ENCODE measurements at regions not wholly inside any gene's neighbourhood (a gene's known extent, or its start where the extent isn't known, plus 50 kb on each side); places are given as distances from the start of the nearest gene placed in this dataset.

DNA sequence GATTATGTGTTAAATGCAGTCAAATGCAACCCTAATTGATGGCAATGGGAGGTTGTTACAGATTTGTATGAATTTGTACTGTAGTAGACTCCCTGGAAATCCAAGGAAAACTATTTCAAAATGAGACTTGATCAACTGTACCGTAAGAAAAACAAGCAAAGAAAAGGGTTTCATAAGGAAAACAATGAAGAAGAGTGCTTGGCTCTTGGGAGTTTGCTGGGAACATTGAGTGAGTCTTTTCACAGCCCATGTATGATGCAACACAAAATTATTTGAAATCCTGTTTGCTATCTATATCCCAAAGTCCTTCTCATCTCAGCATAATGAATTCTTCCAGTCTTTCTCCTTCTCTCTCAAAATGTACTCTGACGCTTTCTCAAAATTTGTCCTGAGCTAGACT, 67.0 kb upstream of the OSR1 start (continued):
- TF ChIP-seq, protein P1, sequence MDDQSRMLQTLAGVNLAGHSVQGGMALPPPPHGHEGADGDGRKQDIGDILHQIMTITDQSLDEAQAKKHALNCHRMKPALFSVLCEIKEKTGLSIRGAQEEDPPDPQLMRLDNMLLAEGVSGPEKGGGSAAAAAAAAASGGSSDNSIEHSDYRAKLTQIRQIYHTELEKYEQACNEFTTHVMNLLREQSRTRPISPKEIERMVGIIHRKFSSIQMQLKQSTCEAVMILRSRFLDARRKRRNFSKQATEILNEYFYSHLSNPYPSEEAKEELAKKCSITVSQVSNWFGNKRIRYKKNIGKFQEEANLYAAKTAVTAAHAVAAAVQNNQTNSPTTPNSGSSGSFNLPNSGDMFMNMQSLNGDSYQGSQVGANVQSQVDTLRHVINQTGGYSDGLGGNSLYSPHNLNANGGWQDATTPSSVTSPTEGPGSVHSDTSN (CRISPR knock-in tag; IDR thresholded peaks at IDR 0.05) = no peak
- TF ChIP-seq ZNF48 (tag by site-specific recombination; IDR thresholded peaks at IDR 0.05) (no peak), HOXD13 (CRISPR knock-in tag; IDR thresholded peaks at IDR 0.05; ENCODE audit: borderline replicate concordance) (no peak), ZNF623 (tag by site-specific recombination; IDR thresholded peaks at IDR 0.05) (no peak), ZNF558 (tag by site-specific recombination; IDR thresholded peaks at IDR 0.05) (no peak), ZBTB7A (tag by site-specific recombination; IDR thresholded peaks at IDR 0.05; ENCODE audit: low read depth) (no peak), KLF16 (tag by site-specific recombination; IDR thresholded peaks at IDR 0.05) (no peak), RBAK (tag by site-specific recombination; IDR thresholded peaks at IDR 0.05) (no peak), ZNF654 (tag by site-specific recombination; IDR thresholded peaks at IDR 0.05; ENCODE audit: low read depth) (no peak), ZNF670 (tag by site-specific recombination; IDR thresholded peaks at IDR 0.05; ENCODE audit: low read depth) (no peak)
- TF ChIP-seq, protein P2, sequence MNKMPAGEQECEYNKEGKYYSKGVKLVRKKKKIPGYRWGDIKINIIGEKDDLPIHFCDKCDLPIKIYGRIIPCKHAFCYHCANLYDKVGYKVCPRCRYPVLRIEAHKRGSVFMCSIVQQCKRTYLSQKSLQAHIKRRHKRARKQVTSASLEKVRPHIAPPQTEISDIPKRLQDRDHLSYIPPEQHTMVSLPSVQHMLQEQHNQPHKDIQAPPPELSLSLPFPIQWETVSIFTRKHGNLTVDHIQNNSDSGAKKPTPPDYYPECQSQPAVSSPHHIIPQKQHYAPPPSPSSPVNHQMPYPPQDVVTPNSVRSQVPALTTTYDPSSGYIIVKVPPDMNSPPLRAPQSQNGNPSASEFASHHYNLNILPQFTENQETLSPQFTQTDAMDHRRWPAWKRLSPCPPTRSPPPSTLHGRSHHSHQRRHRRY (tag by site-specific recombination; IDR thresholded peaks at IDR 0.05) = no peak
- TF ChIP-seq, protein P3, sequence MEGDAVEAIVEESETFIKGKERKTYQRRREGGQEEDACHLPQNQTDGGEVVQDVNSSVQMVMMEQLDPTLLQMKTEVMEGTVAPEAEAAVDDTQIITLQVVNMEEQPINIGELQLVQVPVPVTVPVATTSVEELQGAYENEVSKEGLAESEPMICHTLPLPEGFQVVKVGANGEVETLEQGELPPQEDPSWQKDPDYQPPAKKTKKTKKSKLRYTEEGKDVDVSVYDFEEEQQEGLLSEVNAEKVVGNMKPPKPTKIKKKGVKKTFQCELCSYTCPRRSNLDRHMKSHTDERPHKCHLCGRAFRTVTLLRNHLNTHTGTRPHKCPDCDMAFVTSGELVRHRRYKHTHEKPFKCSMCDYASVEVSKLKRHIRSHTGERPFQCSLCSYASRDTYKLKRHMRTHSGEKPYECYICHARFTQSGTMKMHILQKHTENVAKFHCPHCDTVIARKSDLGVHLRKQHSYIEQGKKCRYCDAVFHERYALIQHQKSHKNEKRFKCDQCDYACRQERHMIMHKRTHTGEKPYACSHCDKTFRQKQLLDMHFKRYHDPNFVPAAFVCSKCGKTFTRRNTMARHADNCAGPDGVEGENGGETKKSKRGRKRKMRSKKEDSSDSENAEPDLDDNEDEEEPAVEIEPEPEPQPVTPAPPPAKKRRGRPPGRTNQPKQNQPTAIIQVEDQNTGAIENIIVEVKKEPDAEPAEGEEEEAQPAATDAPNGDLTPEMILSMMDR (tag by site-specific recombination; IDR thresholded peaks at IDR 0.05) = no peak

DNA sequence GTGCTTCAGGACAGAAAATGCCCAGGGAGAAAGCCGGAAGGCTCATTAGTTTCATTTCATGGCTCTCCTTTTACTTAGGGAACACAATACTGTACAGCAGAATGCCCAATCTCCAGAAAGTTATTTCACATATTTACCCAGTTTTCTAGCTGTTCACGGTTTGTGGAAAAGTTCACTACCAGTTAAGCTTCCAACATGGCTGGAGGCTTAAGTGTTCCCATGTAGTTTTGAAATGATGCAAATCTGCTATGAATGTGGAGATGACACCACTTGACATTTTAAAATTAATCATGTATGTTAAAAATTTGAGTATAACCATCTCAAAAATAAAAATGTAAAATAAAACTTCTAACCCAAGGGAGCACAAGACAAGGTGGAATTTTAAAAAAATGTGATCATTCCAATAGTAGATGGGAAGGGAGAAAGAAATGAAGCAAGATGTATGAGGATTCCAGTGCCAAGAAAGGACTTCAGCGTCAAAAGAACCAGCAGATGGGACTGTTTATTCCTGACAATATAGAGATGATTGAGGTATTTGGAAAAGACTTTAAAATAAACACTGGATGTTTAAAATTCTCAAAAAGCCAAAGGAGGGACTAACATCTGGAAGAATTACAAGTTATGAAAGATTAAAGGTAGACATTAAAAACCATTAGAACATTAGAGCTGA, 60.9 kb upstream of the OSR1 start:
- no peak overlapping the region for H3K4me3 ChIP-seq (ENCODE audit: low read depth, low read length)
- H3K27ac ChIP-seq (ENCODE audit: extremely low read depth, low read depth, low read length) = no peak overlapping the region
- no peak for TF ChIP-seq WT1 (tag by site-specific recombination; IDR thresholded peaks at IDR 0.05)
- H3K4me1 ChIP-seq (ENCODE audit: control insufficient read depth, insufficient read depth, low read length) = no peaks in the 10 kb centered on the region
- no peaks in the 10 kb centered on the region for H3K9me3 ChIP-seq (ENCODE audit: control insufficient read depth, insufficient read depth, low read depth, low read length)
- no peaks in the 10 kb centered on the region for H3K36me3 ChIP-seq (ENCODE audit: control insufficient read depth in 2 of 2, insufficient read depth in 1 of 2, low read length in 2 of 2)
- CTCF ChIA-PET = no interaction called here
- POLR2A ChIA-PET = no interaction called here

DNA sequence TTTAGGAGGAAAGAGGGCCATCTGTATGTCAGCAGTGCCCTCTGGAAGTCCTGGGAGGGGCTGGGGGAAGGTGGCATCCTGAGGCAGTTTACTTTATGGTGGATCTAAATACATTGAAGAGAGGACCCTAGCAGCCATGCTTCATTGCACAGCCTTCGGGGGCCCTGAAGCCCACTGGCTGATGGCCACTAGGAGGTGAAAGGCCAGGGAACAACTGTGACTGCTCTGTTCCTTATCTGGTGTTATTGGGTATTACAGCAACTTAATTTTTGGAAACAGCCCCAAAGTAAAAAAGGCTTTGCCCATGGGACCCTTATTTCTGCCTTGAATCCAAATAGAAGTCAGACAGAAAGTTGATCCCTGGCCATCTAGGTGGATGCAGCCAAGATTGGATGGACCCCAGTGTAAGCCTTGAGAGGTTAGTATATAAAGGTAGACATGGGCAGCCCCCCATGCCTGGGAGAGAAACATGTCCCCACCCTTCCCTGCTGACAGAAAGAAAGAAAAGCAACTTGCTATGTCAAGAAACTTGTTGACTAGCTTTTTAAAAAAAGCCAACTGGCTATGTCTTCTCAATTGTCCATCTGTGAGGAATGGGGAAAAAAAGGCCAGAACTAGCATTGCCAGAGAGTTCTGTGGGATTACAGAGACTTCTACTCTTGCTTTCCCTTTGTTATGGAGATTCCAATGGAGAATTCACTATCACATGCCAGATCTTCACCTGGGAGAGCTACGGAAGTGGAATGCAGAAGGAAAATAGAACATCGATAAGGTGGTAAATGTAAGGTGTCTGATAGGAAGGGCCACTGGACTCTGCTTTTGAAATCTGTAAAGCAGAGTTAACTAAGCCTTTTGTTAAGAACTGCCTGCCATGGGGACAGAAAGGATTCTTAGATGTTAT, 58.6 kb upstream of the OSR1 start:
- H3K4me3 ChIP-seq (ENCODE audit: low read depth, low read length) = no peak overlapping the region
- CTCF ChIA-PET = no interaction called here
- no peaks in the 10 kb centered on the region for H3K9me3 ChIP-seq (ENCODE audit: control insufficient read depth, insufficient read depth, low read depth, low read length)
- H3K36me3 ChIP-seq (ENCODE audit: control insufficient read depth in 2 of 2, insufficient read depth in 1 of 2, low read length in 2 of 2) = no peaks in the 10 kb centered on the region
- POLR2A ChIA-PET = no interaction called here
- H3K27ac ChIP-seq (ENCODE audit: extremely low read depth, low read depth, low read length) = no peak overlapping the region
- H3K4me1 ChIP-seq (ENCODE audit: control insufficient read depth, insufficient read depth, low read length) = no peaks in the 10 kb centered on the region
- TF ChIP-seq, protein P4, sequence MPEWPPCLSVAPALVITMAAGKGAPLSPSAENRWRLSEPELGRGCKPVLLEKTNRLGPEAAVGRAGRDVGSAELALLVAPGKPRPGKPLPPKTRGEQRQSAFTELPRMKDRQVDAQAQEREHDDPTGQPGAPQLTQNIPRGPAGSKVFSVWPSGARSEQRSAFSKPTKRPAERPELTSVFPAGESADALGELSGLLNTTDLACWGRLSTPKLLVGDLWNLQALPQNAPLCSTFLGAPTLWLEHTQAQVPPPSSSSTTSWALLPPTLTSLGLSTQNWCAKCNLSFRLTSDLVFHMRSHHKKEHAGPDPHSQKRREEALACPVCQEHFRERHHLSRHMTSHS (tag by site-specific recombination; IDR thresholded peaks at IDR 0.05) = no peak
- no peak for TF ChIP-seq ZNF48 (tag by site-specific recombination; IDR thresholded peaks at IDR 0.05)
- TF ChIP-seq, protein P5, sequence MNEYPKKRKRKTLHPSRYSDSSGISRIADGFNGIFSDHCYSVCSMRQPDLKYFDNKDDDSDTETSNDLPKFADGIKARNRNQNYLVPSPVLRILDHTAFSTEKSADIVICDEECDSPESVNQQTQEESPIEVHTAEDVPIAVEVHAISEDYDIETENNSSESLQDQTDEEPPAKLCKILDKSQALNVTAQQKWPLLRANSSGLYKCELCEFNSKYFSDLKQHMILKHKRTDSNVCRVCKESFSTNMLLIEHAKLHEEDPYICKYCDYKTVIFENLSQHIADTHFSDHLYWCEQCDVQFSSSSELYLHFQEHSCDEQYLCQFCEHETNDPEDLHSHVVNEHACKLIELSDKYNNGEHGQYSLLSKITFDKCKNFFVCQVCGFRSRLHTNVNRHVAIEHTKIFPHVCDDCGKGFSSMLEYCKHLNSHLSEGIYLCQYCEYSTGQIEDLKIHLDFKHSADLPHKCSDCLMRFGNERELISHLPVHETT (tag by site-specific recombination; IDR thresholded peaks at IDR 0.05) = no peak
- no peak for TF ChIP-seq ZNF529 (tag by site-specific recombination; IDR thresholded peaks at IDR 0.05; ENCODE audit: insufficient replicate concordance)
- TF ChIP-seq ZNF658 (tag by site-specific recombination; IDR thresholded peaks at IDR 0.05) = no peak
- TF ChIP-seq HOXD13 (CRISPR knock-in tag; IDR thresholded peaks at IDR 0.05; ENCODE audit: borderline replicate concordance) = no peak
- no peak for TF ChIP-seq BCL11A (tag by site-specific recombination; IDR thresholded peaks at IDR 0.05; ENCODE audit: low read depth)
- TF ChIP-seq, protein P6, sequence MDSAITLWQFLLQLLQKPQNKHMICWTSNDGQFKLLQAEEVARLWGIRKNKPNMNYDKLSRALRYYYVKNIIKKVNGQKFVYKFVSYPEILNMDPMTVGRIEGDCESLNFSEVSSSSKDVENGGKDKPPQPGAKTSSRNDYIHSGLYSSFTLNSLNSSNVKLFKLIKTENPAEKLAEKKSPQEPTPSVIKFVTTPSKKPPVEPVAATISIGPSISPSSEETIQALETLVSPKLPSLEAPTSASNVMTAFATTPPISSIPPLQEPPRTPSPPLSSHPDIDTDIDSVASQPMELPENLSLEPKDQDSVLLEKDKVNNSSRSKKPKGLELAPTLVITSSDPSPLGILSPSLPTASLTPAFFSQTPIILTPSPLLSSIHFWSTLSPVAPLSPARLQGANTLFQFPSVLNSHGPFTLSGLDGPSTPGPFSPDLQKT (IDR thresholded peaks at IDR 0.05; ENCODE audit: borderline replicate concordance, low read depth, low read length) = no peak
- TF ChIP-seq ZNF560 (tag by site-specific recombination; IDR thresholded peaks at IDR 0.05; ENCODE audit: borderline replicate concordance) = no peak
- no peak for TF ChIP-seq ZNF777 (tag by site-specific recombination; IDR thresholded peaks at IDR 0.05; ENCODE audit: borderline replicate concordance)
- TF ChIP-seq ZNF23 (tag by site-specific recombination; IDR thresholded peaks at IDR 0.05; ENCODE audit: borderline replicate concordance) = no peak
- TF ChIP-seq, protein P7, sequence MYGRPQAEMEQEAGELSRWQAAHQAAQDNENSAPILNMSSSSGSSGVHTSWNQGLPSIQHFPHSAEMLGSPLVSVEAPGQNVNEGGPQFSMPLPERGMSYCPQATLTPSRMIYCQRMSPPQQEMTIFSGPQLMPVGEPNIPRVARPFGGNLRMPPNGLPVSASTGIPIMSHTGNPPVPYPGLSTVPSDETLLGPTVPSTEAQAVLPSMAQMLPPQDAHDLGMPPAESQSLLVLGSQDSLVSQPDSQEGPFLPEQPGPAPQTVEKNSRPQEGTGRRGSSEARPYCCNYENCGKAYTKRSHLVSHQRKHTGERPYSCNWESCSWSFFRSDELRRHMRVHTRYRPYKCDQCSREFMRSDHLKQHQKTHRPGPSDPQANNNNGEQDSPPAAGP (tag by site-specific recombination; IDR thresholded peaks at IDR 0.05) = no peak
